HG03039 (cell line): ENCODE measurements at regions not wholly inside any gene's neighbourhood (a gene's known extent, or its start where the extent isn't known, plus 50 kb on each side); places are given as distances from the start of the nearest gene placed in this dataset.
"Not testable (repeated sequence)": the region's sequence is repeated elsewhere in the genome, so short reads cannot be mapped to it uniquely, and the experiment has no call there.

ENCODE experiments used
- ATAC-seq: cut with Tn5 transposase; IDR thresholded peaks from one replicate; pipeline ENCODE4 v1.9.1; 2021; ENCODE audit warnings: mild to moderate bottlenecking, moderate library complexity; ENCODE audit not compliant: unreplicated experiment

- no peak for ATAC-seq
Observed at GRCh38 chr1:163472651-163473248, 151.0 kb downstream of the NUF2 start.

DNA sequence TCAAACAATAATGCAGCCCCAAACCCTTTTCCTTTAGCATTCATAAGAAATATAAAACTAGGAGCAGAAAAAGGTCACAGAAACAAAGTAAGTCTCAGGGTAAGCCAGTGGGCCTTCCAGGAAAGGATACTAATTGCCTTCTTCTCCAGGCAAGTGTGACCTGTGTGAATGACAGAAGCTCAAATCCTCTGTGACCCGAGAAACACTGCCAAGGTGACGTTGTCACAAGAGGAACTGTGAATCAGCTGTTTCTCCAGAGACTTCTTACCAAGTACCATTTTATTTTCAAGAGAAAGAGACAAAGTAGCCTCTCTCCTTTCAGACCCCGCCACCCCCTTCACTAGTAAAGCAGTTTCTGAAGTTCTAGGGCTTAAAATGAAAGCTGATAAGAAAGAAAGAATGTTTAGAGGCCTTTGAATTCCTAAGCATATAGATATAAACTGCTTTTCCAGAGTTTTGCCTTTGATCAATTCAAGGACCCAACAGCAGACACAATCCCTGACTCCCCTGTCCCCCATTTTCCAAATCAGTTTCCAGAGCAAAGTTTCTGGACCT is 155.6 kb downstream of the NUF2 start:
- no peak for ATAC-seq

- ATAC-seq, result not testable (repeated sequence)
Observed at GRCh38 chr1:163498391-163499330, 176.9 kb downstream of the NUF2 start.

GRCh38 chr1:163504331-163504978 is 182.7 kb downstream of the NUF2 start:
- ATAC-seq, result no peak

DNA sequence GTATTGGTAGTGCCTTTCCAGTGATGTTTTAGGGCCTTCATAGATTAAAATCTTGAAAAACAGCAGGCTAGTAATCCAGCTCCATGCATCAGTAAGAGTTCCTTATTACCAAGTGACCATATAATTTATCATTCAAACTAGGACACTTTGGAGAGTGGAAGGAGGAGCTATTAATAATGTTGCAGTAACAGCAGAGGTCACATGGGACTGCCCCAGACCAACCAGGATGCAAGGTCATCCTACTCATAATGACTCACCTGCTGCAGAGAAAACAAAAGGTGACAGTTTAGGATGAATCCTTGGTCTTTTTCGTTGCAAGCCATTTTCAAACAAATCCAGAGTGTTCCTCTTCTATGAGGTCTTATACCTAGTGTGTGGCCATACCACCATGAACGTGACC is 187.4 kb downstream of the NUF2 start:
- ATAC-seq, result no peak

DNA sequence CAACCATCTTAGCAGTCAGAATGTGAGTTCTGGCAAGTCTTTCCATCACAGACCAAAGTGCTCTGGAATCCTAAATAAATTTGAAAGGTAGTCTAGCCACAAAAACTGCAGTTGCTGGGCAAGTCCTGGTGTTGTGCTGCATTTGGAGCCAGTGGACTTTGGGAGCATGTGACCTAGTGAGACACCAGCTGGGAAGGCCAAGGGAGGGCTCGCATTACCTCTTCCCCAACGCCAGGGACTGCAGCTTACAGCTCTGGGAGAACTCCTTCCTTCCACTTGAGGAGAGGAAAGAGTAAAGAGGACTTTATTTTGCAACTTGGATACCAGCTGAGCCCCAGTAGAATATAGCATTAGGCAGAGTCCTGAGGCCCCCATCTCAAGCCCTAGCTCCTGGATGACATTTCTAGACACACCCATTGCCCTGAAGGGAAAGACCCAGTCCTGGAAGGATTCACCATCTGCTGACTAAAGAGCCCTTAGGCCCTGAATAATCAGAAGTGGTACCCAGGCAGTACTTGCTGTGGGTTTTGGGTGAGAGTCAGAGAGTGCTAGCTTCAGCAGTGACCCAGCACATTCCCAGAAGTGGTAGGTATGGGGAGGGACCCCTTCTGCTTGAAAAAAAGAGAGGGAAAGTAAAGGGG is 190.7 kb downstream of the NUF2 start:
- ATAC-seq, result no peak

- ATAC-seq, result no peak
Observed at GRCh38 chr1:163523375-163524029, 201.7 kb downstream of the NUF2 start.

- no peak for ATAC-seq
Observed at GRCh38 chr1:163528710-163529348, 207.1 kb downstream of the NUF2 start.

- no peak for ATAC-seq
Observed at GRCh38 chr1:163531345-163531744, 209.6 kb downstream of the NUF2 start.

- ATAC-seq, result no peak
Observed at GRCh38 chr1:163535401-163535800, 213.6 kb downstream of the NUF2 start.

DNA sequence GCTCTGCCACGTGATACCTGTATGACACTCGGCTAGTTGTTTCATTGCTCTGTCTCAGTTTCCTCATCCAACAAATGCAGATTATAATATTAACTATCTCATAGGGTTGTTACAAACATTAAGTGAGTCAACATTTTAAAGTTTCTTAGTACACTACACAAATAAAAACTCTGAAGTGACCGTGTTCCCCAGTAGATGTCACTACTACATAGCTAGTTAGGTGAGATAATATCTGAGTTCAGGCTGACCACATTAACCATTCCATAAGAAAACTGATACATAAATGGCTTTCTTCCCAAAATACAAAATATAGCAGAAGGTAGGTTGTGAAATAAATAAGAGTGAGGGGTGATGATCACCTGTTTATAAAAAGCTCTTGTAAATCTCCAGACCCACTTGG is 214.1 kb downstream of the NUF2 start:
- no peak for ATAC-seq

GRCh38 chr1:163537809-163538208 is 216.1 kb downstream of the NUF2 start:
- ATAC-seq, result no peak

GRCh38 chr1:163538667-163539066 is 216.9 kb downstream of the NUF2 start:
- ATAC-seq, result no peak

GRCh38 chr1:163540727-163541126 is 219.0 kb downstream of the NUF2 start:
- ATAC-seq, result no peak

GRCh38 chr1:163544441-163544840 is 222.7 kb downstream of the NUF2 start:
- no peak for ATAC-seq

- ATAC-seq, result no peak
Observed at GRCh38 chr1:163558162-163558561, 236.4 kb downstream of the NUF2 start.

GRCh38 chr1:163561580-163562295 is 240.0 kb downstream of the NUF2 start:
- ATAC-seq, result no peak

GRCh38 chr1:163562355-163562754 is 240.6 kb downstream of the NUF2 start:
- ATAC-seq, result no peak

GRCh38 chr1:163565166-163565565 is 243.4 kb downstream of the NUF2 start:
- no peak for ATAC-seq
